ENCODE measurements at regions not wholly inside any gene's neighbourhood (a gene's known extent, or its start where the extent isn't known, plus 50 kb on each side); places are given as distances from the start of the nearest gene placed in this dataset.

DNA sequence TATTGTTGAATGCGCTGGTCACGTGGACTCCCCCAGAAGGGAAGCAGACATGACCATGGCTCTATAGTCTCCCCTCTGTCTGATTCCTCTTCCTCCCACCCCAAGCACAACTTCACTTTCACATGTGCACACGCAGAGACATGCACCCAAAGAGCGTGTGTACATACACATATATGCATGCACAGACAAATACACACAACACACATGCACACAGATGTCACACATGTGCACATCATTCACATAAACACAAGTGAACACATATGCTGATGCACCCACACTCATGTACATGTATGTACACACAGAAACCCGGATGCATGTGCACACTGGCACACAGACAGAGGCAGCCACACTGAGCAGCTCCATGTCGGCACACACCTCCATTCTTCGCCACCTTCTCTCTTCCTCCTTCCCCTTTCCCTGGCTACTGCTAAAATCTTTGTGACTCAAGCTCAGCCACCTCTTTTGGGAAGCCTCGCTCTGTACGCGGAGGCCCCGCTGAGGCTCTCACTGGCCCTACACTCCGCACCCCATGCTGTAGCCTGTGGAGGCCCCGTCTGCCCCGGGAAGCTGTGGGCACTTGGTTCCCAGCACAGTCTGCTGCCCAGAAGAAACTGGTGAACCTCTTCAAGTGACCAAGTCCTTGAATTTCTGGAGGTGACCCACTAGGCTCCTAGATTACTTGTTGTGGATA is 101.6 kb upstream of the TEX51 start:
- DNase-seq = no peak

DNA sequence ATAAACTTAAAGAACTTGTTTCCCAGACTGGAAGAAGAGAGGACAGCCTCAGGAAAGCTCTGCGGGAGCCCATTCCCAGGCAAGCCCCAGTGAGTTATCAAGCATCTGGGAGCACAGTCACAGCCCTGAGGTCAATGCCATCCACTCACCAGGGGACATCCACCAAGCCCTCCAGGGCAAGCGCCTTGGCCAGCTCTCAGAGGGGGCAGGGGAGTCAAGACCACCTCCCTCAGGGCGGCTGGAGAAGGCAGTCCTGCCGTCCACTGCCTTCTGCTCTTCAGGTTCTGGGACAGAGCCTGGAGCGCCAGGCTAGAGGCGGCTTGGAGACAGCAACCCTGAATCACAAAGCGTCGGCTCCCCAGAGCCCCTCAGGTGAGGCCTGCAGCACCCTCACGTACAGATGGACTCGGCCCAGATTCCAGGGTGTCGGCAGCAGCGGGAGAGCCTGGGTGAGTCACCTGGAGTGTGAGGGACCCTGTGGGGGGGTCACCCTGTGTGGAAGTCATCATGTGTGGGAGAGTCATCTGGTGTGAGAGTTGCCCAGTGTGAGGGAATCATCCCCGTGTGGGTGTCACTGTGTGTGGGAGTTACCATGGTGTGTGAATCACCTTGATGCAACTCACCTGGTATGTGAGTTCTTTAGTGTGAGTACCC is 100.9 kb upstream of the TEX51 start:
- no peak for DNase-seq

DNA sequence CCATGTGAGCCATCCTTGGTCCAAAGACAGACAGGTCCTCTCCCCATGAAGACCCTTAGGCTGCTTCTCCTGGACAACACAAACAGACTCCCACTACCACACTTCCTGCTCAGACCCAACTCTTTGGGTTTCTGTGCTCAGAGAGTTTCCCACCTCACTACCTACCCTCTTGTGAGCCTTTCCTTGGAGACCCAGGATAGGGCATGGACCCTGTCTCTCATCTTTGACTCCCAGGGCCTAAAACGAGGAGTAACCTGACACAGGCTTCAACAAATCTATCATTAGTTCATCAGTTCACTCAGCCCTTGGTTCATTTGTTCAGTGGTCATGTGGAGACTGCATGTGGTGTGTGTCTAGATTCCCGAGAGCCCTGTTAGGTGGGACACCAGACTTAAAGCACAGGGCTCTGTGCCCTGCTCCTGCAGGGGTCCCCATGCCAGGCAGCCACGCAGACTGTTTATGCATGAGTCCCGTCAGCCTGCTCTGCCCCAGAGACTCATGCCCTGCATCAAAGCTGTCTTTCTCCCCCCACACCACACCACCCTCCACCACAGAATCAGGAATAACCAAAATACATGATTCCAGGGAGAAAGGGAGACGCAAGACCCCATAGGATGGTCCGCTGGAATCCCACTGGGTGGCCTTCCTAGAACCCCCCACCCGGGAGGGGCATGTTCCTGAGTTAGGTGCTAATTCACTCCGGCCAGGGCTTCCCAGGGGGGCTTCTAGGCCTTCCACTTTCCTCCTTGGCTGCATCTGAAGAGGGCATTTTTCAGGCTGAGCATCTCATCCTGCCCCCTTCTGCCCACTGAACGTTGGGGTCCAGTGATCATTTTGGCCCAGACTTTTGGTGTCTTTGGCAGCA is 100.2 kb upstream of the TEX51 start:
- no peak for DNase-seq

DNA sequence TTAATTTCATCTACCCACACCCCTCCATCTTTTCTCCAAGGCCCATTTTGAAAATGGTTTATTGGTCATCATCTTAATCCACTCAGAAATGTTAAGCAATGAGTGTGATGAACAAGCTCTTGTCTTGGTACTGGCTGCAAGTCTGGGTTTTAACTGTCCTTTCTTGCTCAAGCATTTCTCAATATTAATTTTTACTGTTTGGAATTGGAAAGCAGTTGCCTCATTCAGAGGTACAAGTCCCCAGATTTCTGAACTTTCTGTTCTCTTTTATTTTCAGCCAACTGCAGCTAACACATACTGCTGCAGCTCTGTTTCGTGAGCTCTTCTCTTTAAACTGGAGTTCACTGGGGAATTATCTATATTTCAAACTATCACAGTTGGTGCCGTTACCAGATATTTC is 99.4 kb upstream of the TEX51 start:
- DNase-seq = no peak

DNA sequence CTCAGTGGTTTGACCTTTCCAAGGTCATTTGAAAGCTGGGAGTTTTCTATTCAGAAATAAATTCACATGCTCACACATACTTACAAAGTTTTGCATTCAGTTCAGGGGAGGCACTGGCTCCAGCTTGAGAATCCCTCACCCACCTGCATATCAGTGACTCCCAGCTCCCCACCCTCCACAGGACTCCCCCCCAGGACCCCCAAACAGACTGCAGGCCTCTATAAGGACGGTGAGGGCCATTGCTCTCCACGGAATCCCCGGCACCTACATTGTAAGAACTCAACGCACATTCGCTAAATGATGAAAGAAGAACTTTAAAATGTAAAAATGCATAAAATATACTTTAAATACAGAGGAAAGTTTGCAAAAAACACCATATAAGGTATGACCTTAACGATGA is 97.2 kb upstream of the TEX51 start:
- no peak for DNase-seq

DNA sequence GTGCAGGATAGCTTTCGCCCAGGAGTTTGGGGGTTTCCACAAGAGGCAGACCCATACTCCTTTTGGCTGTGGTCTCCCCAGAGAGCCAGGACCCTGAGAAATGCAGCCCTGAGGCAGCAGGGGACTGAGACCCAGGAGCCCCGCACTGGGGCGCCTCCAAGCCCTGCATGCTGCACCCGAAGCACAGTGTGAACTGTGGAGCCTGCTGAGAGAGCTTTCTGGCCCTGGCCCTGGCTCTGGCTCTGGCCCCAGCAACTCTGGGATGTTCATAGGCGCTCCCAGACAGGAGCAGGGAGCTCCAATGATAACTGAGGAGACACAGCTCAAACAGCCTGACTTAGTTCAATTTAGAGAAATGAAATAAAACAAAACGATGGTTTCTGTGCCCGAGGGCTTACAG is 96.4 kb upstream of the TEX51 start:
- DNase-seq = no peak

DNA sequence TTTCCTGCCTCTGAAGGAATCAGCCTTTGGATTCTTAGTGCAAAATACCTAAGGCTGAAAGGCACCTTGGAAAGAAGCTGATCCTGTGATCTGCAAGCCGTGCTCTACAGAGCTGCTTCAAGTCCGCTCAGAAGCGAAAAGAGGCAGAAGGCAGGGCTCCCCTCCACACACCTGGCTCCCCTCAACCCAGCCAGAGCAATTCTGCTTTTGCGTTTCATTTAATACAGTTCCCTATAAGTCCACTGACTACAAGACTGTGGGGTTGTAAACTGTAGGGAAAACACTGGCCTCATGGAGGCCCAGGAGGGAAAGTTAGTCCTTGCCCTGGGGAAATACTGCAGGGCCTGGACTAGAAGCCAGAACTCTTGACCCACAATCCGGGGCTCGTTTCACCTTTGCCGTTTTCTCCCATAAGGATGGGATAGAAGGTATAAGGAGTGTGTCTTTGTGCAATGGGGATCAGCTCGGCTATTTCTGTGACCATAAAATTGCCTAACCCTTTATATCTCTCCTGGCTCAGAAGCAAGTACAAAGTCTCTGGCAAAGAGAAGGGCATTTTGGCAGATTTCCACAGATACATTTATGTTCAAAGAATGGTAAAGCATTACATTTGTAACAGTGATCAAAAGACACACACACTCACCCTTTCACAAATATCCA is 95.8 kb upstream of the TEX51 start:
- no peak for DNase-seq

DNA sequence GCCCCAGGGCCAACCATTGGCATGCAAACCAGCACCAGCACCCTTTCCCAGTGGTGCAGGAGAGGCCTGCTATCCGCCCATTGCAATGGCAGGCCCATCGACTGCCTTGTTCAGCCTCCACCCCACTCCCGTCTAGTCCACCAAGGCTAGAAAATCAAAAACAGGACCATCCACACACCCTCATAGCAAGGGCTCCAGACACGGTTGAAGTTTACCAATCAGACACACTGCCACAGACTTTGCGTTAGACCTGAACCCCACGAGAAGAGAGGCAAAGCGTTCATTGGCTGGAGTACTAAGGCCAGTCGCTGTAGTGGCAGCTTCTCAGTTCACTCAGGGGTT is 95.3 kb upstream of the TEX51 start:
- DNase-seq = no peak

DNA sequence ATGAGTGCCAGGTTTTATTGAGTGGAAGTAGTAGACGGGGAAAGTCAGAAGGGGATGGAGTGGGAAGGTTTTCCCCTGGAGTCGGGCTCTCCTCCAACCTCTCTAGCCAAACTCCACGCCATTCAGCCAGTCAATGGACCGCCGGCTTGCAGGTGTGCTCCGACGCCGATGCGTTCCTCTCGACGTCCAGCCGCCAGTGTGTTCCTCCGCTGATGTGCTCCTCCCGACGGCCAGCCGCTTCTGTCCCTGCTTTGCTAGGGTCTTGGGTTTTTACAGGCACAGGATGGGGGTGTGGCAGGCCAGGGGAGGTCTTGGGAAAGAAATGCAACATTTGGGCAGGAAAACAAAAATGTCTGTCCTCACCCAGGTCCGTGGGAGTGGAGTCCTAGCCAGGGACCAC is 94.3 kb upstream of the TEX51 start:
- no peak for DNase-seq

DNA sequence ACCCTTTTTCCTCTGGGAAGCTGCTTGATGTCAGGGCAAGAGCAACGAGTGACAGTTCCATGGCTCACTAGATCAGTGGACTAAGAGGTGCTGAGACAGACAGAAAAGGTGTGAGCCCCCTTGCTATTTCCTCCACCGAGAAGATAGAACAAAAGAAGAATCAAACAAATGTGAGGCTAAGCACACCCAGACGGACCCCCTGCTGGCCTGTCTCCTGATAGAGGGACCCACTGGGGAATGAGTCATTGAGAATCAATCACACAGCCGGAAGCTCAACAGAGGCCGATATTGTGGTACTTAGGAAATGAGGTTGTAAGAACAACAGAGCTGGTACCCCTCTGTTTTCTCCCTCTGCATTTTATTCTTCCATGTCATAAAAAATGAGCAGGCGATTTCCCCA is 89.8 kb upstream of the TEX51 start:
- DNase-seq = no peak

DNA sequence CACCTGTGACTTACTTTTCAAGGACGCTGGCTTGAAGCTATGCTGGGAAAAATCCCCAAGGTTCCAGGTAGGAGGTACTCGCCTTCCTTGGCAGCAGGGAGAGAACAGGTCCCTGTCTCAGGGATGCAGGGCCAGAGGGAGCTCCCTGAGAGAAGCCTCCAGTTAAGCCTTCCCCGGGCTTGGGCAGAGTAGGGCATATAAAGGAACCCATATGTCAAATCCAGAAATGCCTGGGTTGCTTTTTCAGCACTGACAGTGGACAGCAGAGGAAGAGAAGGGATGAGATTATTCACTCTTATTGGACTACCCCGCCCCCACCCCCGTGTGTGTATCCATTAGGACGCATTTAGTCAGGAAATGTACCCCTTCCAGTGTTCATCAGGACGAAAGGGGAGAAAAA is 89.3 kb upstream of the TEX51 start:
- no peak for DNase-seq

DNA sequence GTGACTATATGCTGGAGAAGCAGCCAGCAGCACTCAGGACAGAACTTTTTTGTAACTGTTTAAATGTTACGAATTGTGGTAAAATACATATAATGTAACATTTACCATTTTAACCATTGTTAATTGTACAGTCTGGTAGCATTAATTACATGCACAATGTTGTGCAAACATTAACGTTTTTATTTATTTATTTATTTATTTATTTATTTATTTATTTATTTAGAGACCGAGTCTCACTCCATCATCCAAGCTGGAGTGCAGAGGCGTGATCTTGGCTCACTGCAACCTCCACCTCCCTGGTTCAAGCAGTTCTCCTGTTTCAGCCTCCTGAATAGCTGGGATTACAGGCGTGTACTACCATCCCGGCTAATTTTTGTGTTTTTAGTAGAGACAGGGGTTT is 88.7 kb upstream of the TEX51 start:
- no peak for DNase-seq

DNA sequence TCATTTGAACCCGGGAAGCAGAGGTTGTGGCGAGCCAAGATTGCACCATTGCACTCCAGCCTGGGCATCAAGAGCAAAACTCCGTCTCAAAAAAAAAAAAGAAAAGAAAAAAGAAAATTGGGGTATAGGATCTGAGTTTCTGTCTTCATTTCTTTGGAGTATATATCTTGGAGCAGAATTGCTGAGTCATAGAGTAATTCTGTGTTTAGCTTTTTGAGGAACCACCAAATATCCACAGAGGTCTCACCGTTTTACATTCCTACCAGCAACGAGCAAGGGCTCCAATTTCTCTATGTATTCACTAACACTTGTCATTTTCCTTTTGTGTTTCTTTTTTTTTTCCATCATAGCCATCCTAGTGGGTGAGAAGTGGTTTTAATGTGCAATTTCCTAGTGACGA is 87.6 kb upstream of the TEX51 start:
- DNase-seq = no peak

DNA sequence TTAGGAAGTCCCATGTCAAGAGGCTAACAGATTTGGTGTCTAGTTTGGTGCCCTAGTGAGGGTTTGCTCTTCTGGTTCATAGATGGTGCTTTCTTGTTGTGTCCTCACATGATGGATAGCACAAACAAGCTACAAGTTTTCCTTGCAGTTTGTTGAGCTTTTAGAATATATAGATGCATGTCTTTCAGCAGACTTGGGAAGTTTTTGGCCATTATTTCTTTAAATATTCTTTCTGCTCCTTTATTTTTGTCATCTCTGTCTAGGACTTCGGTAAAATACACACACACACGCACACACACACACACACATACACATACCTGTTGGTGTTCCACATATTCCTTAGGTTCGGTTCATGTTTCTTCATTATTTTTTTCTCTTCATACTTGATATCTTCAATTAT is 81.5 kb upstream of the TEX51 start:
- DNase-seq = no peak

DNA sequence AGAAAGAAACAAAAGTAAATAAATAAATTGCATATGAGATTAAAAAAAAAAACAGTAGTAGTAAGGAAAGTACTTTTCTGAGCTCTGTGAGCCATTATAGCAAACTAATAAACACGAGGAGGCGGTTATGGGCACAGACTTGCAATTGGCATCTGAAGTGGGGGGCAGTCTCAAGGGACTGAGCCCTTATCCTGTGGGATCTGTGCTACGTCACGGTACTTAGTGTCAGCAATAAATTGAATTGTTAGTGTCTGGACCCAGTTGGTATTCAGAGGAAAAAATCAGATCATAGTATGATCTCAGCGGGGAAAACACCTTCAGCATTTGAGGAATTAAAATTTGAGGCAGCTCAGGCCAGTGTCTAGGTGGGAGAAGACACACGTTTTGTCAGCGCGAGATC is 76.6 kb upstream of the TEX51 start:
- no peak for DNase-seq

DNA sequence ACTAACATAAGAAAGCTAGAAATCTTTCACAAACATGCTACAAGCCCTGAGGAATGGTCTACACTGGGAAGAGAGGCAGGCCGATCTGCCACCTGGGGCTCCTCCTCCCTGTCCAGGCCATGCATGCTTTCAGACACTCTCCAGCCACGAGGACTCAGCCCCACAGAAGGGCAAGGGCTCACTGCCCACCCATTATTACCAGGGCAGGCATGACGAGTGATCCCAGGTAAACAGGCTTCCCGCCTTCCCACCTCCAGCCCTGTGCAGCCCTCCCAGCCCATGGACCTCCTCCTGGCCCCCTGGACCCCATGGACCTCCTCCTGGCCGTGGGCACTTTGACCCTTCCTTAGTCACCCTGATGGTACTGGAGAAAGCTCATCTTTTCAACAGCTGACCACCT is 75.8 kb upstream of the TEX51 start:
- DNase-seq = no peak

DNA sequence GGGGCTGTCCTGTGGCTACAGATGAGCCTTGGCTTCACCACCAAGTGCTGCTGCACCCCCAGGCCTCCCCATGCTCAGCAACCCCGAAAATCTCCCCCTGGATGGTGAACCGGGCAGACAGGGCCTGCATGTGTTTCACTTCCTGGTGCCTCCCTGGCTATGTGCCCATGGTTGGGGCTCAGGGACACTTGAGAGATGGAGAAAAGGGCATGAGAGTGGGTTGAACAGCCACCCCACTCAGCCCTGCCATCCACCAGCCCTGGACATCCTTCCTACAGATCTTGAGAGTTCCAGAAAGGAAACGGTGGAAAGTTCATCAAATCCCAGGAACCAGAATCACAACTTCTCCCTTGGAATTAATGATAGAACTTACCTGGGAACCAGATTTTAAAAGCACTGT is 74.7 kb upstream of the TEX51 start:
- DNase-seq = no peak

DNA sequence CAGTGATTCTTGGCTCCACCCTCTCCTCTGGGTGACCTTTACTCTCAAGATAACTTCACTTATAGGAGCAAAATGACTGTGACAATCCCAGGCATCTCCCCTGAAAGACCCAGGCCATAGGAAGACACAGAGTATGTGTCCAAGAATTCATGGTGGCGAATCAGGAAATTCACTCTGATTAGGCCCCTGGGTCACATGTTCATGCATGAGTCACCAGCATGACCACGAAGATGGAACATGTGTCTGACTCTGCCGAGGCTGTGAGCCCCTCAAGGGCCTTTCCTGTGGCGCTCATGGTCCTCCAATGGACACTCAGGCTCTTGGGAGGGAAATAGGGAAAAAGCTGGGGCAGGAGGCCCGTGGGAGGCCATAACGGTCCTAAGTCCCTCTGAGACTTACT is 74.0 kb upstream of the TEX51 start:
- DNase-seq = no peak

DNA sequence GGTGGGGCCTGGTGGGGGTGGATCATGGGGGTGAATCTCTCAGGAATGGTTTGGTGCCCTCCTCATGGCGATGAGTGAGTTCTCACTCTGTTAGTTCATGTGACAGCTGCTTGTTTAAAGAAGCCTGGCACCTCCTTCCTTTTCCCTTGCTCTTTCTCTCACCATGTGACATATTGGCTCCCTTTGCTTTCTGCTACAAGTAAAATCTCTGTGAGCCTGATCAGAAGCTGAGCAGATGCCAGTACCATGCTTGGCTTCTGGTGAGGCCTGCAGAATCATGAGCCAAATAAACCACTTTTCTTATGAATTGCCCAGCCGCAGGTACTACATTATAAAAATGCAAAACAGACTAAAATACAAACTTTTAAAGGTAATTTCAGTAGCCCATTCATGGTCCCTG is 73.4 kb upstream of the TEX51 start:
- no peak for DNase-seq

DNA sequence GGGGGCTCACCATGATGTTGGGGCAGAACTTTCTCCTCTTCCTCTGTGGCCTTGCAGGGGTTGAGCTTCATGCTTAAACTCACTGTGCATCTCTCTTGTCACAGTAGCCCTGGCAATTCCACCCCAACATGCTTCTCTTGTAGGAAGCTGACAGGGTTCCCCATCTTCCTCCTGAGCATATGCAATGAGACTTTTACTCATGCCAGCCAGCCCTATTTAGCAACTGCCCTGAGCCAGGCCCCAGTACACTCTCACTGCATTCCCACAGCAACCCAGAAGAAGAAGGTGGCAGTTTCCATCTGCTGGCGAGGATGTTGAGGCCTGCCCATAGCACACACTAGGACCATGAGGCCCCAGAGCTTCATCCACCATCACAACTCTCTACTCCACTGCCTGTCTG is 72.2 kb upstream of the TEX51 start:
- no peak for DNase-seq

DNA sequence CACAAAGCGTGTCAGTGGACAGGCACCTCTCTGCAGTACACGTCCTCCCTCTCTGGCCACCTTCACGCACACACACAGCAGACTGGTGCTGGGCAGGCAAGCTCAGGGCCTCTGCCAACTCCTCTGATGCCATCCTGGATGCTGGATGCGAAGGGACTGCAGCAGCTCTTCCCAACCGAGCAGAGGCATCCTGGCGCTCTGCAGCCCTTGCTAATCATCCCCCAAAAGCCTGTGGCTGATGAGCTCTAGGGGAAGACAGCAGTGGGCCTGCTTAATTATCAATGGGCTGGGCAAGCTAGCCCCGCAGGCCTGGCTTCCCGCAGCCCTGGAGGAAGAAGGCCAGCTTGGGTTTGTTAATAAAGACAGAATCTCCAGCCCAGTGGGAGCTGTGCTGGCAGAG is 71.3 kb upstream of the TEX51 start:
- no peak for DNase-seq

DNA sequence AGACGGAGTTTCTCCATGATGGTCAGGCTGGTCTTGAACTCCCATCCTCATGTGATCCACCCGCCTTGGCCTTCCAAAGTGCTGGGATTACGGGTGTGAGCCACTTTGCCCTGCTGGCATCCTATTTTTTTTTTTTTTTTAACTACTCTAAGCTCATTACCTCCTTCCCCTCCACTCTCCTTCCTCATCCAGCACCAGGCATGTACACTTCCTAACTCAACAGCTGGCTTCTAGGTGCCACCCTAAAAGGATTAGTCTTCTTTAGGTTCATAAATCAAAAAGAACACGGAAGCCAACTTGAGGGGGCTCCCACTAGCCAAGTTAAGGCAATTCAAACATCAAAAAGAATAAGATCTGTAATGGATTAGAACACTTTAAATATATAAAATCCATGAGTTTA is 70.6 kb upstream of the TEX51 start:
- DNase-seq = no peak

DNA sequence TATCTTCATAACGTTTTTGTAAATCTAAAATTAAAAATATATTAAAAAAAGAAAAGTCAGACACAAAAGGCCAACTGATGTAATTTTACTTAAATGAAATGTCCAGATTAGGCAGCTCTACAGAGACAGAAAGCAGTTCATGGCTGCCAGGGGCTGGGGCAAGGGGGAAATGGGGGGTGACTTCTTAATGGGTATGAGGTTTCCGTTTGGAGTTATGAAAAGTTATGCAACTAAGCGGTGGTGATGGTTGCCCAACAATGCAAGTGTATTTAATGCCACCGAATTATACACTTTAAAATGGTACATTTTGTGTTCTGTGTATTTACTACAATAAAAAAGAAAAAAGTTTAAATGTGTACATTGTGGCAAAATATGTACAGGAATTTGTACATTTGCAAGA is 70.2 kb upstream of the TEX51 start:
- DNase-seq = no peak

All from hematopoietic multipotent progenitor cell treated with erythropoietin and hydrocortisone succinate and interleukin-3 and kit ligand, for 8 days (in vitro differentiated cells).